SK-N-SH (cell line): ENCODE measurements at regions not wholly inside any gene's neighbourhood (a gene's known extent, or its start where the extent isn't known, plus 50 kb on each side); places are given as distances from the start of the nearest gene placed in this dataset.

Experiments used
- CTCF ChIA-PET: fragments of 300-600, 350-600 bp; formaldehyde crosslinking; extraction: SDS; loops from one replicate; lab custom pipeline; 2021; lab: Yijun Ruan, JAX
- POLR2A ChIA-PET: fragments of 350-600 bp; sonication (Branson Sonifier 250); formaldehyde crosslinking; extraction: SDS; loops from one replicate; lab custom pipeline; 2020; ENCODE audit warnings: antibody characterized with exemption, inconsistent platforms; lab: Yijun Ruan, JAX
- DNase-seq: peaks from one replicate; pipeline ENCODE4 v3.0.0; 2012
- H2AFZ ChIP-seq: fragments of 200-600 bp; sonication (generic); 2 replicates; pipeline ENCODE4 v1.8.1; 2016; ENCODE audit warnings: antibody characterized with exemption, mild to moderate bottlenecking, low read depth
- H3F3A ChIP-seq: fragments of 200-600 bp; sonication (generic); replicated peaks from 2 replicates; pipeline ENCODE3; 2016; ENCODE audit warnings: antibody characterized with exemption, mild to moderate bottlenecking; ENCODE audit not compliant: insufficient read depth
- H3K27ac ChIP-seq, 2 experiments: fragments of 200-500 bp in 1 of 2; fragments of 200-600 bp in 1 of 2; sonication (Bioruptor generic) in 1 of 2; sonication (generic), shearing (Covaris generic) in 1 of 2; 2 replicates each; pipeline versions ENCODE4 v1.5.1 to v1.6.1; 2014 to 2016; ENCODE audit warnings: low read depth in 2 of 2, inconsistent platforms in 1 of 2, low read length in 1 of 2, mild to moderate bottlenecking in 1 of 2, mixed read lengths in 1 of 2
- H3K27me3 ChIP-seq: fragments of 200-600 bp; sonication (generic), shearing (Covaris generic); 2 replicates; pipeline ENCODE4 v1.6.1; 2016; ENCODE audit warnings: mixed run types; ENCODE audit not compliant: insufficient read depth
- H3K36me3 ChIP-seq, 2 experiments: fragments of 200-500 bp in 1 of 2; fragments of 200-600 bp in 1 of 2; sonication (Bioruptor generic) in 1 of 2; sonication (generic) in 1 of 2; replicated peaks in 1 of 2; 2 replicates each; pipeline versions ENCODE3 to v1.5.1; 2014 to 2016; ENCODE audit warnings: low read length in 1 of 2, mild to moderate bottlenecking in 1 of 2; ENCODE audit not compliant: insufficient read depth in 2 of 2, control insufficient read depth in 1 of 2
- H3K4me1 ChIP-seq, 2 experiments: fragments of 200-500 bp in 1 of 2; fragments of 200-600 bp in 1 of 2; sonication (Bioruptor generic) in 1 of 2; sonication (generic), shearing (Covaris generic) in 1 of 2; 2 replicates each; pipeline versions ENCODE4 v1.5.1 to v1.6.1; 2014 to 2016; ENCODE audit warnings: low read depth in 1 of 2, low read length in 1 of 2, mixed run types in 1 of 2; ENCODE audit not compliant: insufficient read depth in 2 of 2, control insufficient read depth in 1 of 2
- H3K4me2 ChIP-seq: fragments of 200-600 bp; sonication (generic), shearing (Covaris generic); 2 replicates; pipeline ENCODE4 v1.6.1; 2017; ENCODE audit warnings: mixed run types
- H3K4me3 ChIP-seq, 2 experiments: fragments of 200-500 bp in 1 of 2; fragments of 200-600 bp in 1 of 2; sonication (Bioruptor generic) in 1 of 2; sonication (generic), shearing (Covaris generic) in 1 of 2; 2 replicates each; pipeline versions ENCODE4 v1.5.1 to v1.8.1; 2014 to 2016; ENCODE audit warnings: low read depth in 2 of 2, inconsistent platforms in 1 of 2, low read length in 1 of 2, mild to moderate bottlenecking in 1 of 2, mixed read lengths in 1 of 2, moderate library complexity in 1 of 2
- H3K79me2 ChIP-seq: fragments of 200-600 bp; sonication (generic); 2 replicates; pipeline ENCODE4 v1.8.1; 2017; ENCODE audit warnings: mild to moderate bottlenecking; ENCODE audit not compliant: insufficient read depth
- H3K9ac ChIP-seq: fragments of 200-600 bp; sonication (generic); 2 replicates; pipeline ENCODE4 v1.6.1; 2017; ENCODE audit warnings: mixed run types
- H3K9me2 ChIP-seq: fragments of 200-600 bp; sonication (generic); 2 replicates; pipeline ENCODE4 v1.6.1; 2017; ENCODE audit warnings: mixed run types
- H3K9me3 ChIP-seq: fragments of 200-600 bp; sonication (generic); 2 replicates; pipeline ENCODE4 v1.6.1; 2017; ENCODE audit warnings: mixed run types, mild to moderate bottlenecking, moderate library complexity
- H4K20me1 ChIP-seq: fragments of 200-600 bp; sonication (generic); 2 replicates; pipeline ENCODE4 v1.6.1; 2017; ENCODE audit warnings: mild to moderate bottlenecking, mixed run types; ENCODE audit not compliant: insufficient read depth
- CTCF ChIP-seq: fragments of 200-600 bp; sonication (generic); IDR thresholded peaks from 2 replicates; pipeline ENCODE4 v1.6.1; 2017; ENCODE audit warnings: antibody characterized with exemption, mild to moderate bottlenecking, moderate library complexity
- ELF1 ChIP-seq: IDR thresholded peaks from 2 replicates; pipeline ENCODE4 v1.4.0; 2012
- EZH2phosphoT487 ChIP-seq: fragments of 200-600 bp; sonication (generic); IDR thresholded peaks from 2 replicates; pipeline ENCODE4 v1.6.1; 2017; ENCODE audit warnings: low read depth, mixed run types, mild to moderate bottlenecking, antibody characterized with exemption, moderate library complexity, borderline replicate concordance
- FOXJ3 ChIP-seq: sonication (generic); formaldehyde crosslinking; IDR thresholded peaks from 2 replicates; pipeline ENCODE4 v1.5.1; 2020; ENCODE audit warnings: mild to moderate bottlenecking, missing genetic modification reagents
- FOXM1 ChIP-seq: IDR thresholded peaks from 2 replicates; pipeline ENCODE4 v1.4.0; 2012; ENCODE audit warnings: low read depth, mild to moderate bottlenecking
- JUND ChIP-seq: IDR thresholded peaks from 2 replicates; pipeline ENCODE4 v1.4.0; 2012
- MAX ChIP-seq: IDR thresholded peaks from 2 replicates; pipeline ENCODE4 v1.4.0; 2012; ENCODE audit warnings: low read depth
- MEF2A ChIP-seq: IDR thresholded peaks from 2 replicates; pipeline ENCODE4 v1.4.0; 2012; ENCODE audit warnings: low read depth, borderline replicate concordance
- MXI1 ChIP-seq: IDR thresholded peaks from 2 replicates; pipeline ENCODE4 v1.6.1; 2012; ENCODE audit warnings: mild to moderate bottlenecking, low read depth, low read length, improper control_type of control experiment
- NRF1 ChIP-seq: IDR thresholded peaks from 2 replicates; pipeline ENCODE4 v1.6.1; 2012; ENCODE audit warnings: low read depth, mild to moderate bottlenecking, low read length
- PBX3 ChIP-seq: IDR thresholded peaks from 2 replicates; pipeline ENCODE4; 2012
- POLR2AphosphoS5 ChIP-seq: IDR thresholded peaks from 2 replicates; pipeline ENCODE4 v1.6.1; 2012; ENCODE audit warnings: low read depth, low read length
- RCOR1 ChIP-seq: fragments of 150-350 bp; IDR thresholded peaks from 2 replicates; pipeline ENCODE4 v1.6.1; 2017; ENCODE audit warnings: antibody characterized with exemption, low read length
- REST ChIP-seq: IDR thresholded peaks from 2 replicates; pipeline ENCODE4 v1.6.1; 2012; ENCODE audit warnings: mild to moderate bottlenecking, low read depth, low read length, moderate library complexity
- TCF12 ChIP-seq: IDR thresholded peaks from 2 replicates; pipeline ENCODE4 v1.4.0; 2012
- USF2 ChIP-seq: fragments of 150-350 bp; IDR thresholded peaks from 2 replicates; pipeline ENCODE4 v1.6.1; 2017; ENCODE audit warnings: antibody characterized with exemption, low read length, low read depth, borderline replicate concordance
- WGBS: methylation state at CpG from one replicate; pipeline ENCODE4 v1.1.6; 2017; ENCODE audit warnings: low lambda C conversion rate; 5-methylcytosine and 5-hydroxymethylcytosine counted together

- H3K4me3 ChIP-seq, result no peak overlapping the region
- ChIA-PET CTCF (no interaction called here), POLR2A (no interaction called here)
- H3K9me2 ChIP-seq, result 0 out of 2 replicates have a peak, but pooled peaks cover 2% of the 10 kb centered on the region
- no peaks in the 10 kb centered on the region for H3K36me3 ChIP-seq
- TF ChIP-seq JUND (no peak), RCOR1 (no peak), EZH2phosphoT487 (no peak), POLR2AphosphoS5 (no peak), NRF1 (no peak), FOXM1 (no peak), PBX3 (no peak), TCF12 (no peak), REST (no peak), ELF1 (no peak), MAX (no peak), CTCF (no peak), MEF2A (no peak), FOXJ3 (no peak), MXI1 (no peak), USF2 (no peak)
- H3K9me3 ChIP-seq, result 0 out of 2 replicates have a peak, but pooled peaks cover 2% of the 10 kb centered on the region
- H3K27ac ChIP-seq, result no peak overlapping the region
- H3F3A ChIP-seq, result no peaks in the 10 kb centered on the region
- 34% methylated on average over 3 of the region's 3 CpGs for WGBS
- DNase-seq, result no peak
- no peaks in the 10 kb centered on the region for H3K79me2 ChIP-seq
- H3K4me2 ChIP-seq, result no peak overlapping the region
- no peak overlapping the region for H3K9ac ChIP-seq
- no peaks in the 10 kb centered on the region for H3K27me3 ChIP-seq
- no peak overlapping the region for H2AFZ ChIP-seq
- no peaks in the 10 kb centered on the region; a peak in 1 of 4 replicates for H3K4me1 ChIP-seq
- H4K20me1 ChIP-seq, result no peaks in the 10 kb centered on the region
Observed at GRCh38 chr5:166499447-166500240, 1791.8 kb upstream of the WWC1 start.
